SW 1271 (cell line): ENCODE measurements at regions not wholly inside any gene's neighbourhood (a gene's known extent, or its start where the extent isn't known, plus 50 kb on each side); places are given as distances from the start of the nearest gene placed in this dataset.

Source experiments
- DNase-seq, 2 experiments: peaks; one replicate each; lab custom pipeline; 2025; lab: John Stamatoyannopoulos, UW

DNA sequence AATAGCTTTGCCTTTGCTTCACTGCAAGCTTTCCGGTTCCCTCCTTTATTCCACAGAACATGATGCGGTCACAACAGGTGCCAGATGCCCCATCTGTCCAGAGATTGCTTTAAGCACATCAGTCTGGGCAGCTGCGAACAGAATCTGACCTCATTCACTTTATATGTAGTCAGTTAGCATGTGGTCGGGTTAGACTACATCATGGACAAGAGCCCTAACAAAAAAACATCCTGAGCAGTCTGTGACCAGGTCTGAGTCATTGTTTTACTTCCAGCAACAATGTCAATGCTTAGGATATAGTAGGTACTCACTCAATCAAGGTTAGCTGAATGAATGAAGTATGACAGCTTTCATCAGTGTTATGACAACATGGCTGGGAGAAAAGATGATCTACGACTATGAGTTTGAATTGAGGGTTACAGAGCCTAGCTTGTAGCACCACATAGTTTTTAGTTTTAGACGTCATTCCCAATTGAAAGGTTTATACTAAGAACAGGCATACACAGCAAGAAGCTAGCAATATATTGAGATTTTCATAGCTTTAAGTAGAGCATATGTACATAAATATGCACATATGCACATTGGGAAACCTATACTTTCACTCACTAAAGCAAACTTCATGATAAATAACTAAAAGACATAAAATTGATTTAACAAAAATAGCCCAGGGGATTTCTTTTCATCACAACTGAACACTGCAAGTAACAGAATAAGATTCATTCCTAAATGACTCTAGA is 64.2 kb upstream of the TMCC3 start:
- no peak for DNase-seq

DNA sequence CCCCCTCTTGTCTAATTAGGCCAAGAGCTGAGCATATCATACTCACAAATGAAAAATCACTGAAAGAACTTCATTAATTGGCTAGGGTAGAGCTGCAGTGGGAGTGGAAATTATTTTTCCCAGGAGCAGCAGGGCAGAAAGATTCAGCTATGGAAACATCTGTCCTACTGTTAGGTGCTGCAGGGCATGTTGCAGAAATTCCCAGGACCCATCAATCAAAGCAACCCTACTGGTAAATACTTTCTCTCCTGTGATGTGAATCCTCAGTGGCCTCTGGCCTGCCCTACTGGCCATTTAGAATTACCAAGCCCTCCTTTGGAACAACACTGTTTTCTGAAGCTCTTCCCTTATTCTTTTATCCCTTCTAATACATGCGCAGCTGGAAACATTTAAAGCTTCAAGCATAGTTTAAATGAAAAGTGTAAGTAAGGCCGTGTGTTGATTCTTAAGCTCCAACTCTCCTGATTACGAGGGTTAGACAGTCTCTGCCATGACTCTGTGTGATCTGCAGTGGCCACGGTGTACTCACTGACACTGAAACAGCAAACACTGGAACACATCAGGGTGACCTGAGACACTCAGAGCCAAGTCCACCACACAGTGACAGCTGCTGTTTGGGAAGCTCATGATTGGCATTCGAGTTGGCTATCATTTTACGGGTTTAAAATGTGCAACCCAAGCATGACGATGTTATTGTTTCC is 62.6 kb upstream of the TMCC3 start:
- no peak for DNase-seq

DNA sequence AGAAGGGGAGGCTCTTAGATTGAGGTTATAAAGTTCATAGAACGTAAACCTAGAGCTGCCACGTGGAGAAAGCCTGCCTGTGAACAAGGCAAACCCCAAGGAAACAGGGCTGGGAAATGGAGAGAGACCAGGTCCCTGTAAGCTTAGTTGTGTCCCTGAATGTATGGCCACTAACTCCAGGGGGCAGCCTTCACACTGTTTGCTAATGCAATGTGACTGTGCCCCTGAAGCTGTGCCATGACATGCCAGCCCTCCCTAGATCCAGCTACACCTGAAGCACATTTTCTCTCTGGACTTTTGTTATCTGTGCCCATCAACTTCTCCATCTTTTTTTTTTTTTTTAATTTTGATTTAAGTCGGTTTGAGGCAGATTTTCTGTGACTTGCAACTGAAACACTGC is 60.6 kb upstream of the TMCC3 start:
- DNase-seq, result peak in 1 of 2 experiments; percentile 46

DNA sequence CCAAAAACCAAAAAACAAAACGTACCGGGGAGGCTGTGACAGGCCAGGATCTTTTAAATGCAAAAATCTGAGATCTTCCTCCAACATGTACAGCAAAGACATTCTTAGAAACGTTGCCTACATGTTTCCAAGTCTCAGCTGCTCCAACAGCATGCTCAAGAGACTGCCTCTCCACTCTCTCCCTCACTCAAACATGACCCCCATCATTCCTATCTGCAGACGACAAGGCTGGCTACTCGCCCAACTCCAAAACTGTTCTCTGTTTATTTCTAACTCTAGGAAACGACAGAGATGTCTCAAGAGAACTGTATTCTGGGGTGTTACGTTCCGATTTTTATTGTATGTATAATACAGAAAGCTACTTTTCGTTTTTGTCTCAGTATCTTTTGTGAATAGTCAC is 57.5 kb upstream of the TMCC3 start:
- DNase-seq, result no peak

DNA sequence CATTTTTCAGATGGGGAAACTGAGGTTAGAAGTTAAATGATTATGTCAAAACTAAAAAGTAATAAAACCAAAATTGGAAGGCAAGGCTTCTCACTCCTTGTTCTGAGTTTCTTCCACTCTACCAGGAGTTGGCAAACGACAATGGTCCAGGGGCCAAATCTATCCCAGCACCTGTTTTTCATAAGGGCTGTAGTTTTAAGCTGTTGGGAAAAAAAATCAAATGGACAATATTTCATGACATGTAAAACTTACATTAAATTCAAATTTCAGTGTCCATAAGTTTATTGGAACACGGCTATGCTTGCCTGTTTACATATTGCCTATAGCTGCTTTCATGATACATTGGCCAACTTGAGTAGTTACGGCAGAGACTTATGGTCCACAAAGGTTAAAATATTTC is 56.7 kb upstream of the TMCC3 start:
- no peak for DNase-seq

DNA sequence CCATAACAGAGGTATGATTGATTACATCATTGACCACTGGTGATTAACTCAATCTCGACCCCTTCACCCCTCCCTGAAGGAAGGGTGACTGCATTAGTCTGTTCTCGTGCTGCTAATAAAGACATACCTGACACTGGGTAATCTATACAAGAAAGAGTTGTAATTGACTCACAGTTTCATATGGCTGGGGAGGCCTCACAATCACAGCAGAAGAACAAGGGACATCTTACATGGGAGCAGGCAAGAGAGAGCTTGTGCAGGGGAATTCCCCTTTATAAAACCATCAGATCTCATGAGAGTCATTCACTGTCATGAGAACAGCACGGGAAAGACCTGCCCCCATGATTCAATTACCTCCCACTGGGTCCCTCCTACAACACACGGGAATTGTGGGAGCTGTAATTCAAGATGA is 55.9 kb upstream of the TMCC3 start:
- no peak for DNase-seq

DNA sequence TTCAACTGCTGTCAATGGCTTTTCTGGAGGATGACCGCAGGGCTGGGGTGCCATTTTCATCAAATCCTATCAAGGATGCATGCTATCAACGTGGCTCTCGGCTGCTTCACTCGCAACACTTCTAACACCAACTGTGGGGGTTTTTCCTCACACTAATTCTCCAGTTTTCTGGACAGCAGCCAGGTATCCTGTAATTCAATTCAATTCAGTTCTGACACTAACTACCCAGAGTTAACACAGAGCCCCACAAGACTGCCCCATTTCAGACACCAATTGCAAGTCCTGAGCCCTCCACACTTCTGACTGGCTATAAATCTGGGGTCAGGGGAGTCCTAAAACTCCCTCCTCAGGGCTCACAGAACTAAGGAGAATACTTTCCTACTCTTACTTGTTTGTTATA is 55.3 kb upstream of the TMCC3 start:
- DNase-seq, result no peak

DNA sequence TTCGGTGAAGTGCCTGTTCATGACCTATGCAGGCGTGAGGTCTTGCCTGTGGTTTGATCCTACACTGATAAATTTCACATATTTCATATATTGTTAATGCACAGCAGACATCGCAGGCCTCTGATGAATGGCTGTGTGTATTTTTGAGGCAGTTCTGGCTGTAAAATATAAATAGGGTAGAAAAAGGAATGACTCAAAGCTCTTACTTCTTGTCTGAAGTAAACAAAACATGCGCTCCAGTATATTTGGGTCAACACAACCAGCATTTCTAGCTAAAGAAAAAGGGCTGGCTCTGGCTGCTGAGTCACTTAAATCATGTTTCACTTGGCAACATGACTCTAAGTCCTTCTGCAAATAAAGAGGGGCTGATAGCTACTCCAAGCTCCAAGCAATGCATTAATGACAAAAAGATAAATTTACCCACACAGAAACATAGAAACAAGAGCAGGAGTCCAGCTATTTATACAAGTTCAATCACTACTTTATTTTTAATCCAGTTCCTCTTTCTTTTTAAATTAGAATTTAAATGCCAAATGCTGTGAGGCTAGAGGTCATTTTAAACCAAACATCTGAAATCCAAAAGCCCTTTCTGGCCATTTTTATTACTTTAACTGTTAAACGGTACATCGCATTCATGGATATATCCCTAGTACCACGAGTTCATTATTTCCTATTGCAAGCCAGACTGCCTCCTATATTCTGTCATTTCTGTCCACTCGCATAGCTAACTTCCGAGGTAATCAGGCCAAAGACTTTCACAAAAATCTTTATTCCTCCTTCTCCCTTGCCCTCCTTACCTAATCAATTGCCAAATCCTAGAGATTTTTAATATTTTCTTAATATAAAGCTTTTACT is 54.3 kb upstream of the TMCC3 start:
- no peak for DNase-seq

DNA sequence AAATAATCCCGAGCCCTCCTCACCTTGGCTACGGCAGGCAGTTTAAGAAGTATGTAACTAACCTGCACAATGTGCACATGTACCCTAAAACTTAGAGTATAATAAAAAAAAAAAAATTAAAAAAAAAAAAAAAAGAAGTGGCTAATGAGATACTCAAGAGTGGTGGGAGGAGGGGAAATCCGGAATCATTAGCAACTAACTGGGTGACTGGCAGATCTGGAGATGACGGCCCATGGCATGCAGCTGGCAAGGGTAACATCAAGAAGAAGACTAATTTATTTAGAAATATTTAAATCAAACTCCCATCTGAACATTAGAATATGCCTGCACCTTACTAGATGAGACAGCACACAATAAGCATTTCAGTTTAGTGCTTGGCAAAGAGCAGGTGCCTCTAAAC is 52.3 kb upstream of the TMCC3 start:
- DNase-seq, result no peak

DNA sequence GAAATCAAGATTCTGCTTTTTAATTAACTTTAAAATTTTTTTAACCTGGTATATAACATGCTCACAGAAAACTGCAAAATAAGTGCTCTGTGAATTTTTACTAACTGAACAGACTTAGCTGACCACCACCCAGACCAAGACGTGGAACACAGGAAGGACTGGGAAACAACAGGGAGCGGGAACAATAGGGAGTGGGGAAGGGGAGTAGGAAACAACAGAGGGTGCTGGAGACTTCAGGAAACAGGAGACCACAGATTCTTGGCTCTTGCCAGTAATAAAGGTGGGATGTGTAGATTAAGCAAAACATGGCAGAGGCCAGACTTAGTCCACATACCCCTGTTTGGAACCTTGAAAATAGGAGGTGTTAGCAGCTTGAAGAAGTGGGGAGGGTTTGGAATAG is 51.4 kb upstream of the TMCC3 start:
- no peak for DNase-seq

DNA sequence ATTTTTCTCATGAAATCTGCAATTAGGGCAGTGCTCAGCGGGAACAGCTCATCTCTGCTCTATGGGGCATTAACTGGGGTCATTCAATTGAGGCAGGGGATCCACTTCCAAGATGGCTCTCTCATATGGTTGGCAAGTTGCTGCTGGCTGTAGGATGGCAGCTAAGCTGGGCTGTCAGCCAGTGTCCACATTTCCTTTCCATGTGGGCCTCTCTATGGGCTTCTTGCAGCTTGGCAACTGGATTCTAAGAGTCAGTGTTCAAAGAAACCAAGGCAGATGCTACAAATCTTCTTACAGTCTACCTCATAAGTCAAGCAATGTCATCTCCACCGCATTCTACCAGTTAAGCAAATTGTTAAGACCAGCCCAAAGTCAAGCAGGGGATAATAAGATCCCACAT is 50.3 kb upstream of the TMCC3 start:
- no peak for DNase-seq
